ENCODE measurements at regions not wholly inside any gene's neighbourhood (a gene's known extent, or its start where the extent isn't known, plus 50 kb on each side); places are given as distances from the start of the nearest gene placed in this dataset.

DNA sequence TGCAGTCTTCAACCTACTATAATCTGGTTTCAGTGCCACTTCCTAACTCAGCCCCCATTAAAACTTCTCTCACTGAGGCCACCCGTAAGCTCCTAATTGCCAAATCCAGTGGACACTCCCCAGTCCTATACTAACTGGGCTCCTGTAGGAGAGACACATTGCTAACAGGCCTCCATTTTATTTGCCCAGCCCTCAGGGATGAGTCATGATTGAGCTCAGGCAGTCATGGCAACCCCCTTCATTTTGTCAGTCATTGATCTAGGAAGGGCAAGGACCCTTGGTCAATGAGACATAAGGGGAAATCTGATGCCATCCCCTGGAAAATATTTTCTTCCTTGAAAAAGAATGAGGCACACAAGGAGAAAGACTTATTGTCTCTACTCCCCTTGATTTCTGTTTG lies 70.1 kb upstream of the HIF1A start:
- Histone ChIP-seq H3K4me1 (ENCODE audit: insufficient read depth, low read length, severe bottlenecking) (no peaks in the 10 kb centered on the region), H3K9ac (ENCODE audit: low read length) (no peak overlapping the region), H3K4me3 (ENCODE audit: low read depth, low read length, poor library complexity, severe bottlenecking) (no peak overlapping the region), H3K27me3 (ENCODE audit: insufficient read depth, low read length) (no peaks in the 10 kb centered on the region), H2AFZ (ENCODE audit: low read length) (no peak overlapping the region), H3K36me3 (ENCODE audit: insufficient read depth, low read length) (no peaks in the 10 kb centered on the region), H3K9me3 (ENCODE audit: low read length) (no peaks in the 10 kb centered on the region), H3K79me2 (ENCODE audit: insufficient read depth, low read length) (no peaks in the 10 kb centered on the region), H3F3A (ENCODE audit: insufficient read depth, low read length) (no peaks in the 10 kb centered on the region), H3K27ac (ENCODE audit: low read depth, low read length, poor library complexity, severe bottlenecking) (no peak overlapping the region), H3K4me2 (ENCODE audit: low read length) (no peak overlapping the region), H4K20me1 (ENCODE audit: insufficient read depth, low read length) (no peaks in the 10 kb centered on the region), H3K9me2 (ENCODE audit: low read depth, low read length) (no peaks in the 10 kb centered on the region)
- no peak for TF ChIP-seq EZH2 (IDR thresholded peaks at IDR 0.05; ENCODE audit: borderline replicate concordance, low read length)
- TF ChIP-seq, protein P1, sequence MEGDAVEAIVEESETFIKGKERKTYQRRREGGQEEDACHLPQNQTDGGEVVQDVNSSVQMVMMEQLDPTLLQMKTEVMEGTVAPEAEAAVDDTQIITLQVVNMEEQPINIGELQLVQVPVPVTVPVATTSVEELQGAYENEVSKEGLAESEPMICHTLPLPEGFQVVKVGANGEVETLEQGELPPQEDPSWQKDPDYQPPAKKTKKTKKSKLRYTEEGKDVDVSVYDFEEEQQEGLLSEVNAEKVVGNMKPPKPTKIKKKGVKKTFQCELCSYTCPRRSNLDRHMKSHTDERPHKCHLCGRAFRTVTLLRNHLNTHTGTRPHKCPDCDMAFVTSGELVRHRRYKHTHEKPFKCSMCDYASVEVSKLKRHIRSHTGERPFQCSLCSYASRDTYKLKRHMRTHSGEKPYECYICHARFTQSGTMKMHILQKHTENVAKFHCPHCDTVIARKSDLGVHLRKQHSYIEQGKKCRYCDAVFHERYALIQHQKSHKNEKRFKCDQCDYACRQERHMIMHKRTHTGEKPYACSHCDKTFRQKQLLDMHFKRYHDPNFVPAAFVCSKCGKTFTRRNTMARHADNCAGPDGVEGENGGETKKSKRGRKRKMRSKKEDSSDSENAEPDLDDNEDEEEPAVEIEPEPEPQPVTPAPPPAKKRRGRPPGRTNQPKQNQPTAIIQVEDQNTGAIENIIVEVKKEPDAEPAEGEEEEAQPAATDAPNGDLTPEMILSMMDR (IDR thresholded peaks at IDR 0.05; ENCODE audit: low read length): no peak

GRCh38 chr14:61627612-61628011 lies 67.7 kb upstream of the HIF1A start:
- Histone ChIP-seq H2AFZ (ENCODE audit: low read length) (no peak overlapping the region), H4K20me1 (ENCODE audit: insufficient read depth, low read length) (no peaks in the 10 kb centered on the region), H3K4me1 (ENCODE audit: insufficient read depth, low read length, severe bottlenecking) (no peaks in the 10 kb centered on the region), H3K4me2 (ENCODE audit: low read length) (no peak overlapping the region), H3K9me2 (ENCODE audit: low read depth, low read length) (no peaks in the 10 kb centered on the region), H3K79me2 (ENCODE audit: insufficient read depth, low read length) (no peaks in the 10 kb centered on the region), H3K9me3 (ENCODE audit: low read length) (no peaks in the 10 kb centered on the region), H3K36me3 (ENCODE audit: insufficient read depth, low read length) (no peaks in the 10 kb centered on the region), H3K27me3 (ENCODE audit: insufficient read depth, low read length) (no peaks in the 10 kb centered on the region), H3K9ac (ENCODE audit: low read length) (no peak overlapping the region), H3K27ac (ENCODE audit: low read depth, low read length, poor library complexity, severe bottlenecking) (no peak overlapping the region), H3K4me3 (ENCODE audit: low read depth, low read length, poor library complexity, severe bottlenecking) (no peak overlapping the region), H3F3A (ENCODE audit: insufficient read depth, low read length) (no peaks in the 10 kb centered on the region)
- TF ChIP-seq EZH2 (IDR thresholded peaks at IDR 0.05; ENCODE audit: borderline replicate concordance, low read length): no peak
- TF ChIP-seq, protein P1 (IDR thresholded peaks at IDR 0.05; ENCODE audit: low read length): no peak

DNA sequence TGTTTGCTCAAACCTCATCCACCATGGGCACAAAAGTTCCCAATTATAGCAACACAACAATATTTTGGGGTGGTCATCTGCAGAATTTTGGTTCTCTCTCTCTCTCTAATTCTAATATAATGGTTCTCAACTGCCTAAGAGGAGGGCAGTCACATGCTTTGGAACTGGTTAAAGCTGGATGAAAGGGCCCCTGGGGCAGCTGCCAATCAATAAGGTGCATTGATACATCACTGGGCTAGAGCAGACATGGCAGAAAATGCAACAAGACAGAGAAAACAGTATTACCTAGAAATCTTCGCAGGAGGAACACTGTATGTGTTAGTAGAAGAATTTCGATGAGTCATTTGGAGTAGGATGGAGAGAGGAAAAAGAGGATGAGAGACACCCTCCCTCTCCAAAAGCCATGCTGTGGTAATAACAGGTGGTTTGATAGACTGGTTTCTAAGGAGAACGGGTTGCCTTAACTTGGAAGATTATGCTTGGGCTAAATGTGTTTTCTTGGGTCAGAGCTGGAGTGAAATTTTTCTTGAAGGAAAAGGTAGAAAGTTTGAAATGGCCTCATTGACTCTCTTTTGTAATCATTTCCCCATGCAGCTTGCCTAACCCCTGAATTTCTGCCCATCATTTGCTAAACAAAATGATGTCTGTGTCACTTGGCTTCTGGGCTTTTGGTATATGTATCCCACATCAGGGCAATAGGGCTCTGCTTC lies 67.1 kb upstream of the HIF1A start:
- Histone ChIP-seq H3K4me3 (ENCODE audit: low read depth, low read length, poor library complexity, severe bottlenecking) (no peak overlapping the region), H3K9me3 (ENCODE audit: low read length) (no peaks in the 10 kb centered on the region)

More for the DNA sequence above, 67.1 kb upstream of the HIF1A start:
- Histone ChIP-seq H4K20me1 (ENCODE audit: insufficient read depth, low read length) (no peaks in the 10 kb centered on the region), H3K4me2 (ENCODE audit: low read length) (no peak overlapping the region), H3K27me3 (ENCODE audit: insufficient read depth, low read length) (no peaks in the 10 kb centered on the region), H3K79me2 (ENCODE audit: insufficient read depth, low read length) (no peaks in the 10 kb centered on the region), H3K4me1 (ENCODE audit: insufficient read depth, low read length, severe bottlenecking) (no peaks in the 10 kb centered on the region), H3K36me3 (ENCODE audit: insufficient read depth, low read length) (no peaks in the 10 kb centered on the region), H3F3A (ENCODE audit: insufficient read depth, low read length) (no peaks in the 10 kb centered on the region), H3K9me2 (ENCODE audit: low read depth, low read length) (no peaks in the 10 kb centered on the region), H3K27ac (ENCODE audit: low read depth, low read length, poor library complexity, severe bottlenecking) (no peak overlapping the region), H3K9ac (ENCODE audit: low read length) (no peak overlapping the region), H2AFZ (ENCODE audit: low read length) (no peak overlapping the region)
- TF ChIP-seq, protein P1 (IDR thresholded peaks at IDR 0.05; ENCODE audit: low read length): no peak
- TF ChIP-seq EZH2 (IDR thresholded peaks at IDR 0.05; ENCODE audit: borderline replicate concordance, low read length): no peak

All from OCI-LY1 (cell line).